SK-N-SH (cell line): ENCODE measurements at regions not wholly inside any gene's neighbourhood (a gene's known extent, or its start where the extent isn't known, plus 50 kb on each side); places are given as distances from the start of the nearest gene placed in this dataset.

Experiments used
- CHD2 ChIP-seq: fragments of 150-350 bp; IDR thresholded peaks from 2 replicates; pipeline ENCODE4 v1.6.1; 2018; ENCODE audit warnings: low read length; ENCODE audit not compliant: partially characterized antibody
- CTCF ChIP-seq: fragments of 200-600 bp; sonication (generic); IDR thresholded peaks from 2 replicates; pipeline ENCODE4 v1.6.1; 2017; ENCODE audit warnings: antibody characterized with exemption, mild to moderate bottlenecking, moderate library complexity
- EZH2phosphoT487 ChIP-seq: fragments of 200-600 bp; sonication (generic); IDR thresholded peaks from 2 replicates; pipeline ENCODE4 v1.6.1; 2017; ENCODE audit warnings: low read depth, mixed run types, mild to moderate bottlenecking, antibody characterized with exemption, moderate library complexity, borderline replicate concordance
- IRF3 ChIP-seq: fragments of 150-350 bp; IDR thresholded peaks from 2 replicates; pipeline ENCODE4 v1.6.1; 2016; ENCODE audit warnings: mild to moderate bottlenecking, low read depth, low read length
- MXI1 ChIP-seq: IDR thresholded peaks from 2 replicates; pipeline ENCODE4 v1.6.1; 2012; ENCODE audit warnings: mild to moderate bottlenecking, low read depth, low read length, improper control_type of control experiment
- NRF1 ChIP-seq: IDR thresholded peaks from 2 replicates; pipeline ENCODE4 v1.6.1; 2012; ENCODE audit warnings: low read depth, mild to moderate bottlenecking, low read length
- POLR2AphosphoS5 ChIP-seq: IDR thresholded peaks from 2 replicates; pipeline ENCODE4 v1.6.1; 2012; ENCODE audit warnings: low read depth, low read length
- REST ChIP-seq: IDR thresholded peaks from 2 replicates; pipeline ENCODE4 v1.6.1; 2012; ENCODE audit warnings: mild to moderate bottlenecking, low read depth, low read length, moderate library complexity
- RFX5 ChIP-seq: IDR thresholded peaks from 2 replicates; pipeline ENCODE4 v1.6.1; 2012; ENCODE audit warnings: mild to moderate bottlenecking, improper control_type of control experiment, low read length
- SIN3A ChIP-seq: IDR thresholded peaks from 2 replicates; pipeline ENCODE4 v1.6.1; 2012; ENCODE audit warnings: low read depth, mild to moderate bottlenecking, low read length, moderate library complexity, borderline replicate concordance
- TEAD4 ChIP-seq: IDR thresholded peaks from 2 replicates; pipeline ENCODE4 v1.4.0; 2012; ENCODE audit warnings: mild to moderate bottlenecking, borderline replicate concordance; ENCODE audit not compliant: insufficient read depth

- TF ChIP-seq REST (no peak), RFX5 (no peak), CHD2 (no peak), CTCF (no peak), SIN3A (no peak), POLR2AphosphoS5 (no peak), TEAD4 (no peak), NRF1 (no peak), EZH2phosphoT487 (no peak), IRF3 (no peak), MXI1 (no peak)
These were observed 443.0 kb downstream of the PTPRU start for GRCh38 chr1:29679316-29679715.
